A673 (cell line): ENCODE measurements at regions not wholly inside any gene's neighbourhood (a gene's known extent, or its start where the extent isn't known, plus 50 kb on each side); places are given as distances from the start of the nearest gene placed in this dataset.

Experiments
- BruUV-seq: library from RNA; stranded (reverse); fragments of 400-500 nt; replicated peaks from 2 replicates; lab custom pipeline; 2021; lab: Mats Ljungman, UMichigan
- CTCF ChIA-PET: fragments of 300-600 bp; sonication (Branson Sonifier 250); formaldehyde crosslinking; loops from one replicate; lab custom pipeline; 2022; ENCODE audit warnings: antibody characterized with exemption; lab: Charles Lee
- POLR2A ChIA-PET: fragments of 300-600 bp; sonication (Branson Sonifier 250); formaldehyde crosslinking; loops from one replicate; lab custom pipeline; 2022; ENCODE audit warnings: antibody characterized with exemption; ENCODE audit not compliant: low non-redundant PET; lab: Charles Lee
- DNase-seq: peaks from one replicate; pipeline ENCODE4 v3.0.0-alpha.2; 2015; ENCODE audit warnings: low spot score
- H3K27ac ChIP-seq: fragments of 200-600 bp; sonication (generic); 2 replicates; pipeline ENCODE4 v1.5.1; 2016; ENCODE audit warnings: mixed run types, low read depth, mild to moderate bottlenecking, mixed read lengths, antibody characterized with exemption, low read length; ENCODE audit not compliant: poor library complexity, severe bottlenecking
- H3K27me3 ChIP-seq: fragments of 200-600 bp; sonication (generic); replicated peaks from 2 replicates; pipeline ENCODE4 v1.6.1; 2017; ENCODE audit warnings: mixed run types, low read depth, mild to moderate bottlenecking, mixed read lengths, antibody characterized with exemption, low read length; ENCODE audit not compliant: insufficient read depth, poor library complexity
- H3K36me3 ChIP-seq: fragments of 200-600 bp; sonication (generic); 2 replicates; pipeline ENCODE4 v1.6.1; 2016; ENCODE audit warnings: mixed run types, mild to moderate bottlenecking, mixed read lengths, antibody characterized with exemption, low read length; ENCODE audit not compliant: insufficient read depth, poor library complexity, severe bottlenecking
- H3K4me1 ChIP-seq: fragments of 200-600 bp; sonication (generic); 2 replicates; pipeline ENCODE4 v1.6.1; 2017; ENCODE audit warnings: mixed run types, mild to moderate bottlenecking, mixed read lengths, antibody characterized with exemption, low read length; ENCODE audit not compliant: insufficient read depth, poor library complexity, severe bottlenecking
- H3K4me3 ChIP-seq: fragments of 200-600 bp; sonication (generic); 2 replicates; pipeline ENCODE4 v1.5.1; 2016; ENCODE audit warnings: low read depth, mixed run types, mild to moderate bottlenecking, mixed read lengths, low read length; ENCODE audit not compliant: poor library complexity, severe bottlenecking
- H3K9me3 ChIP-seq: fragments of 200-600 bp; sonication (generic); 2 replicates; pipeline ENCODE4 v1.6.1; 2016; ENCODE audit warnings: mixed run types, low read depth, mild to moderate bottlenecking, mixed read lengths, antibody characterized with exemption, low read length; ENCODE audit not compliant: poor library complexity, severe bottlenecking
- EZH2 ChIP-seq: fragments of 200-600 bp; sonication (generic); IDR thresholded peaks from 2 replicates; pipeline ENCODE4 v1.6.1; 2017; ENCODE audit warnings: borderline replicate concordance, low read depth, mild to moderate bottlenecking, mixed read lengths, antibody characterized with exemption, low read length; ENCODE audit not compliant: poor library complexity, severe bottlenecking
- intact Hi-C: fragments of 100-400 bp; cut with micrococcal nuclease; formaldehyde crosslinking; loops from one replicate; pipeline ENCODE4 v1.10.0; 2022; ENCODE audit not compliant: unreplicated experiment
- TF ChIP-seq, protein P1 (sequence below): fragments of 300-800, 200-600 bp; sonication (generic); conservative IDR thresholded peaks from 2 replicates; pipeline ENCODE4 v1.5.1; 2017; ENCODE audit warnings: low read depth, mild to moderate bottlenecking, antibody characterized with exemption, low read length, moderate library complexity, mixed read lengths

DNA sequence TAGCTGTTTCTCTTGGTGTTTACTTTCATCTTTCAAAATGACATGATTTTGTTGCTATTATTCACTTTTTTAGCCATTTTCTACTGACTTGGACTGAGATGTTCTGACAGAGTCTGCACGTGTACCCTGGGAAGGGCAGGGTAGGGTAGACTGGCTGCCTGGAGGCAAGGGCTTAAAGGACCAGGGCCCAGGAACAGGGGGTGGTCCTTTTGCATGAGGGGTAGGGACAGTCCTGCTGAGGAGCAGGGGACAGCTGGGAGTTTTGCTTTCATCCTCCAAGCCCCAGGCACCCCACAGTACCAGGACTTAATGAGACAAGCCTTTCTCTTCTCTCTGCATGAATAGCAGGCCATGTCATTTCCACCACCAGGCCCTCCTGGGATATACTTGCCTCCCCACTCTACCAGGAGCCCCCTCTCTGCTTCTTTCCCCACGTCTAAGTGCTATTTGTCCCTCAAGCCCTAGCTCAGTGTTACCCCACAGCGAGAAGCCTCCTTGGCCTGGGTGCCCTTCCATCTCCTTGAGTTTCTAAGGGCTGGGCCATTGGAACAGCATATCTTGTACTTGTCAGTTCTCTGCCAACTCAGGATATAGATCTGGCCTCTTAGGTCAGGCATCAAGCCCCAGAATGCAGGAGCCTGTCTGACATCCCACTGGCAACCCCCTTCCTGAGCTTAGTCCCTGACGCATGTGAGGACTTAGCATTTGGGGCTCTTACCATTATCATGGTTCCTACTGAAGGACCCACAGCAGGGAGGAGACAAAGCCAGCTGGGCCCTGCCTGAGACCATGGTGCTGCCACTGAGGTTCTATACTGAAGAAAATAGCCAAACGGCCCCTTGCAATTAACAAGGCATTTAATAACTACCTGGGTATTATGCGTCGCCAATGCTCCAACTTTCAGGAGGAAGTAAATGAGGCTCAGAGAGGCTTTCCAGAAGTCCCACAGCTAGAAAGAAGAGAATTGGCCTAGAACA, 78.4 kb upstream of the UNC5B start:
- Histone ChIP-seq H3K27ac (no peak overlapping the region), H3K27me3 (no peaks in the 10 kb centered on the region), H3K36me3 (no peaks in the 10 kb centered on the region), H3K4me3 (no peak overlapping the region), H3K9me3 (no peaks in the 10 kb centered on the region), H3K4me1 (peaks cover 9% of the 10 kb centered on the region)
- TF ChIP-seq, protein P1, sequence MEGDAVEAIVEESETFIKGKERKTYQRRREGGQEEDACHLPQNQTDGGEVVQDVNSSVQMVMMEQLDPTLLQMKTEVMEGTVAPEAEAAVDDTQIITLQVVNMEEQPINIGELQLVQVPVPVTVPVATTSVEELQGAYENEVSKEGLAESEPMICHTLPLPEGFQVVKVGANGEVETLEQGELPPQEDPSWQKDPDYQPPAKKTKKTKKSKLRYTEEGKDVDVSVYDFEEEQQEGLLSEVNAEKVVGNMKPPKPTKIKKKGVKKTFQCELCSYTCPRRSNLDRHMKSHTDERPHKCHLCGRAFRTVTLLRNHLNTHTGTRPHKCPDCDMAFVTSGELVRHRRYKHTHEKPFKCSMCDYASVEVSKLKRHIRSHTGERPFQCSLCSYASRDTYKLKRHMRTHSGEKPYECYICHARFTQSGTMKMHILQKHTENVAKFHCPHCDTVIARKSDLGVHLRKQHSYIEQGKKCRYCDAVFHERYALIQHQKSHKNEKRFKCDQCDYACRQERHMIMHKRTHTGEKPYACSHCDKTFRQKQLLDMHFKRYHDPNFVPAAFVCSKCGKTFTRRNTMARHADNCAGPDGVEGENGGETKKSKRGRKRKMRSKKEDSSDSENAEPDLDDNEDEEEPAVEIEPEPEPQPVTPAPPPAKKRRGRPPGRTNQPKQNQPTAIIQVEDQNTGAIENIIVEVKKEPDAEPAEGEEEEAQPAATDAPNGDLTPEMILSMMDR, result no peak
- no peak for TF ChIP-seq EZH2
- ChIA-PET CTCF (no interaction called here), POLR2A (no interaction called here)
- BruUV-seq, result no TSS peak
- DNase-seq, result no peak
- intact Hi-C loops, result no loop called here

DNA sequence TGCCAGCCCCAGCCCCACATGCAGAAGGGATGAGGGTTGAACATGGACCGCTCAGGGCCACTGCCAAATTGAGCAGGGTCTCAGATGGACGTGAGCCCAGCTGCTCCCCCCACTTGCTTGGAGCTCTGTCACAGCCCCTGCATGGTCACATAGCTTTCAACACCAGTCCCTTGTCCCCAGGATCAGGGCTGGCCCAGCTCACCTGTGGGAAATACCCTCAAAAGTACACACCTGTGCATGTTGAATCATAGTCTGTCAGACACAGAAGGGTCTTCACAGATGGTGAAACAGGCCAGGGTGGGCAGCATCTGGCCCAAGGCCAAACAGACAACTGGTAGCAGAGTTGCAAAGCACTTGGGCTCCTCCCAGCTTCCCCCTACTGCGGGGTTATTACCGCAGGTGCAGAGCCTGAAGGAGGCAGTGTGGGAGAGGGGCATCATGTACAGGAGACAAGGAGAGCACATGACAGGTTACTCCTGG, 77.6 kb upstream of the UNC5B start:
- Histone ChIP-seq H3K4me3 (no peak overlapping the region), H3K9me3 (no peaks in the 10 kb centered on the region), H3K27me3 (no peaks in the 10 kb centered on the region), H3K36me3 (no peaks in the 10 kb centered on the region), H3K4me1 (peaks cover 9% of the 10 kb centered on the region), H3K27ac (no peak overlapping the region)
- intact Hi-C loops, result no loop called here
- no peak for TF ChIP-seq EZH2
- TF ChIP-seq, protein P1, result no peak
- CTCF ChIA-PET, result no interaction called here
- POLR2A ChIA-PET, result no interaction called here
- DNase-seq, result no peak
- BruUV-seq, result no TSS peak

DNA sequence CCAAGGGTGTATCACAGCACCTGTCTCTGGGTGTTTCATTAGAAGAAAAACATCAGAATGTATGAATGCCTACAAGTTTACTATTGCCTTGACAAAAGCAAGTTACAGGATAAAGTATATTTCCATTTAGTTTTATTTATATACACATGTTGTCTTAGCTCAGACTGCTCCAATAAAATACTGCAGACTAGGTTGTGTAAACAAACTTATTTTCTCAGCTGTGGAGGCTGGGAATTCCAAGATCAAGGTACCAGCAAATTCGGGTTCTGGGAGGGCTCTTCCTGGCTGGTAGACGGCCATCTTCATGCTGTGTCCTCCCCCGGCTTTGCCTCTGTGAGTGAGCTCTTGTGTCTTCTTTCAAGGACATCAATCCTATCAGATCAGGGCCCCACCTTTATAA, 77.1 kb upstream of the UNC5B start:
- Histone ChIP-seq H3K4me1 (peaks cover 9% of the 10 kb centered on the region), H3K36me3 (no peaks in the 10 kb centered on the region), H3K27me3 (no peaks in the 10 kb centered on the region), H3K9me3 (no peaks in the 10 kb centered on the region), H3K27ac (no peak overlapping the region), H3K4me3 (no peak overlapping the region)
- intact Hi-C loops, result no loop called here
- BruUV-seq, result no TSS peak
- ChIA-PET CTCF (no interaction called here), POLR2A (no interaction called here)
- TF ChIP-seq, protein P1, result no peak
- no peak for TF ChIP-seq EZH2
- DNase-seq, result no peak
